OCI-LY3 (cell line): ENCODE measurements at regions not wholly inside any gene's neighbourhood (a gene's known extent, or its start where the extent isn't known, plus 50 kb on each side); places are given as distances from the start of the nearest gene placed in this dataset.

Experiments
- H2AFZ ChIP-seq: fragments of 200-600, 300-600 bp; shearing (Covaris generic); 2 replicates; pipeline ENCODE4 v1.6.0; 2014; ENCODE audit warnings: antibody characterized with exemption, low read depth, low read length
- H3K27ac ChIP-seq: fragments of 200-600, 300-600 bp; sonication (generic); 2 replicates; pipeline ENCODE4 v1.5.1; 2014; ENCODE audit warnings: mild to moderate bottlenecking, low read length, moderate library complexity, mixed read lengths
- H3K27me3 ChIP-seq: fragments of 200-600, 300-600 bp; sonication (generic); 2 replicates; pipeline ENCODE4 v1.6.1; 2014; ENCODE audit warnings: low read depth, low read length, mixed read lengths
- H3K36me3 ChIP-seq: fragments of 200-600, 300-600 bp; sonication (generic); replicated peaks from 2 replicates; pipeline ENCODE3; 2014; ENCODE audit warnings: low read depth, low read length, mixed read lengths
- H3K4me1 ChIP-seq: fragments of 300-600, 200-600 bp; sonication (generic); 2 replicates; pipeline ENCODE4 v1.6.1; 2014; ENCODE audit warnings: low read length, mixed read lengths
- H3K4me2 ChIP-seq: fragments of 200-600, 300-600 bp; sonication (generic); 2 replicates; pipeline ENCODE4 v1.6.1; 2014; ENCODE audit warnings: low read length, mixed read lengths
- H3K4me3 ChIP-seq: fragments of 300-600, 200-600 bp; sonication (generic); 2 replicates; pipeline ENCODE4 v1.5.1; 2014; ENCODE audit warnings: antibody characterized with exemption, mild to moderate bottlenecking, low read length, moderate library complexity
- H3K79me2 ChIP-seq: fragments of 300-600, 200-600 bp; shearing (Covaris generic); 2 replicates; pipeline ENCODE4 v1.6.1; 2014; ENCODE audit warnings: mild to moderate bottlenecking, low read length, mixed read lengths
- H3K9ac ChIP-seq: fragments of 300-600, 200-600 bp; shearing (Covaris generic); 2 replicates; pipeline ENCODE4 v1.6.0; 2014; ENCODE audit warnings: mild to moderate bottlenecking, low read length, moderate library complexity
- H3K9me3 ChIP-seq: fragments of 200-600, 300-600 bp; shearing (Covaris generic); 2 replicates; pipeline ENCODE4 v1.6.1; 2014; ENCODE audit warnings: low read length, mixed read lengths; ENCODE audit not compliant: insufficient read depth
- H4K20me1 ChIP-seq: fragments of 200-600, 300-600 bp; sonication (generic); 2 replicates; pipeline ENCODE4 v1.6.1; 2016; ENCODE audit warnings: low read length, mixed read lengths; ENCODE audit not compliant: insufficient read depth
- EZH2phosphoT487 ChIP-seq: fragments of 200-600 bp; shearing (Covaris generic); IDR thresholded peaks from 2 replicates; pipeline ENCODE4 v1.6.1; 2018; ENCODE audit warnings: antibody characterized with exemption, mixed run types, low read depth
- TF ChIP-seq, protein P1 (sequence below): fragments of 200-600, 300-600 bp; sonication (generic); IDR thresholded peaks from 2 replicates; pipeline ENCODE4 v1.5.1; 2014; ENCODE audit warnings: antibody characterized with exemption, low read length, low read depth

DNA sequence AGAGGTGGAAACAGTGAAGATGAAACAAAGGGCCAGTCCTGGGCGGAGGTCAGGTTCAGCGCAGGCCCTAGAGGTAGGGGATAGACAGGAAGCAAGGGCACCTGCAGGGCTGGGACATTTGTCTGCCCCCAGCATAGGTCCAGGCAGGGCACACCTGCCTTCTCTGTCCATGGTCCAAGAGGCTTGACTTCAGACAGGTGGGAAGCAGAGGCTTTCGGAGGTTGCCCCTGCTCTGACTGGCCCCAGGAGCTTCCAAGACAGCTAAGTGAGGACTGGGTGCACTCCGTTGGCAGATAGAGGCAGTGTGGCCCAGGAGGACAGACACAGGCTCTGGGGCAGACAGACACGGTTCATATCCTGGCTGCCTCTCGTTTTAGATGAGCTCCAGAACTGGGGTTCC, 71.6 kb upstream of the GRB10 start:
- H3K4me2 ChIP-seq, result no peak overlapping the region
- no peaks in the 10 kb centered on the region for H3K9me3 ChIP-seq
- H3K9ac ChIP-seq, result no peak overlapping the region
- no peak overlapping the region for H3K27ac ChIP-seq
- H4K20me1 ChIP-seq, result no peaks in the 10 kb centered on the region
- TF ChIP-seq, protein P1, sequence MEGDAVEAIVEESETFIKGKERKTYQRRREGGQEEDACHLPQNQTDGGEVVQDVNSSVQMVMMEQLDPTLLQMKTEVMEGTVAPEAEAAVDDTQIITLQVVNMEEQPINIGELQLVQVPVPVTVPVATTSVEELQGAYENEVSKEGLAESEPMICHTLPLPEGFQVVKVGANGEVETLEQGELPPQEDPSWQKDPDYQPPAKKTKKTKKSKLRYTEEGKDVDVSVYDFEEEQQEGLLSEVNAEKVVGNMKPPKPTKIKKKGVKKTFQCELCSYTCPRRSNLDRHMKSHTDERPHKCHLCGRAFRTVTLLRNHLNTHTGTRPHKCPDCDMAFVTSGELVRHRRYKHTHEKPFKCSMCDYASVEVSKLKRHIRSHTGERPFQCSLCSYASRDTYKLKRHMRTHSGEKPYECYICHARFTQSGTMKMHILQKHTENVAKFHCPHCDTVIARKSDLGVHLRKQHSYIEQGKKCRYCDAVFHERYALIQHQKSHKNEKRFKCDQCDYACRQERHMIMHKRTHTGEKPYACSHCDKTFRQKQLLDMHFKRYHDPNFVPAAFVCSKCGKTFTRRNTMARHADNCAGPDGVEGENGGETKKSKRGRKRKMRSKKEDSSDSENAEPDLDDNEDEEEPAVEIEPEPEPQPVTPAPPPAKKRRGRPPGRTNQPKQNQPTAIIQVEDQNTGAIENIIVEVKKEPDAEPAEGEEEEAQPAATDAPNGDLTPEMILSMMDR, result no peak
- TF ChIP-seq EZH2phosphoT487, result no peak
- no peaks in the 10 kb centered on the region for H3K4me1 ChIP-seq
- H2AFZ ChIP-seq, result no peak overlapping the region
- no peaks in the 10 kb centered on the region for H3K79me2 ChIP-seq
- no peak overlapping the region for H3K4me3 ChIP-seq
- no peaks in the 10 kb centered on the region for H3K36me3 ChIP-seq
- H3K27me3 ChIP-seq, result 0 out of 2 replicates have a peak, but pooled peaks cover 5% of the 10 kb centered on the region

DNA sequence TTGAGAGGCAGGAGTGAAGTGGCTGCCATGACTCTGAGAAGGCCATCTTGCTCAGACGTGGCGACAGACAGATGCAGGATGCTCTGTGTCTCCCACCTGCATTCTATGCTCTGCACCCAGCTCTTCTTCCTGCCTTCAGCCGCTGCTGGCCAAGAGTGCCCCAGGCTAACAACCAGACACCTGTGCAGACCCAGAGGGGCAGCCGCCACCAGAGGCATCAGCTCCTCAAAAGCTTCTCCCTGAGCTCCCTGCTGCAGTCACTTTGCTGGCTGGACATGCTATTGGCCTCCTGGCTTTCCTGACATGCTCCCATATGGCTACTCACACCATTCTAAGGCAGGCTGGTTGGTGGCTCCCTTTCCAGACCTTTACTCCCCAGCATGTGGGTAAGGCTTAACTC, 70.6 kb upstream of the GRB10 start:
- Histone ChIP-seq H3K4me2 (no peak overlapping the region), H3K79me2 (no peaks in the 10 kb centered on the region), H3K9ac (no peak overlapping the region), H2AFZ (no peak overlapping the region), H4K20me1 (no peaks in the 10 kb centered on the region), H3K4me1 (no peaks in the 10 kb centered on the region), H3K27ac (no peak overlapping the region), H3K36me3 (no peaks in the 10 kb centered on the region), H3K9me3 (no peaks in the 10 kb centered on the region), H3K4me3 (no peak overlapping the region), H3K27me3 (0 out of 2 replicates have a peak, but pooled peaks cover 5% of the 10 kb centered on the region)
- TF ChIP-seq, protein P1, result no peak
- no peak for TF ChIP-seq EZH2phosphoT487

DNA sequence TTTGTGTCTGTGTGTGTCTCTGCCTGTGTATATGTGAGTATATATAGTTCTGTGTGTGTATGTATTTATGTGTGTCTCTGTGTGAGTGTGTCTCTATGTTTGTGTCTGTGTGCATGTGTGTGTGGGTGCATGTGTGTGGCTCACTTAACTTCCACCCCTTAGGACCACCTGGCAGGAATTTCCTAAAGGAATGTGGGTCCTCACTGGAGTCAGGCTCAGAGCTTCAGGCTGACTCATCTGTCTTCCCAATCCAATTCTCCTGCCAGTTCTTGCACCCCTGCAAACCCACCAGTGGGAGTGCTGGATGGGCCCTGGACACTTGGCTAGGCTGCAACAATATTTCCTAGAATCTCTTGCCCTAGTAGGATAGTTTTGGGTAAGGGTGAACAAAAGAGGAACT, 70.2 kb upstream of the GRB10 start:
- H3K4me1 ChIP-seq, result no peaks in the 10 kb centered on the region
- H3K27ac ChIP-seq, result no peak overlapping the region
- TF ChIP-seq EZH2phosphoT487, result no peak
- TF ChIP-seq, protein P1, result no peak
- no peak overlapping the region for H3K4me2 ChIP-seq
- 0 out of 2 replicates have a peak, but pooled peaks cover 5% of the 10 kb centered on the region for H3K27me3 ChIP-seq
- no peaks in the 10 kb centered on the region for H3K9me3 ChIP-seq
- no peaks in the 10 kb centered on the region for H3K79me2 ChIP-seq
- H3K36me3 ChIP-seq, result no peaks in the 10 kb centered on the region
- H3K9ac ChIP-seq, result no peak overlapping the region
- H2AFZ ChIP-seq, result no peak overlapping the region
- H4K20me1 ChIP-seq, result no peaks in the 10 kb centered on the region
- no peak overlapping the region for H3K4me3 ChIP-seq

DNA sequence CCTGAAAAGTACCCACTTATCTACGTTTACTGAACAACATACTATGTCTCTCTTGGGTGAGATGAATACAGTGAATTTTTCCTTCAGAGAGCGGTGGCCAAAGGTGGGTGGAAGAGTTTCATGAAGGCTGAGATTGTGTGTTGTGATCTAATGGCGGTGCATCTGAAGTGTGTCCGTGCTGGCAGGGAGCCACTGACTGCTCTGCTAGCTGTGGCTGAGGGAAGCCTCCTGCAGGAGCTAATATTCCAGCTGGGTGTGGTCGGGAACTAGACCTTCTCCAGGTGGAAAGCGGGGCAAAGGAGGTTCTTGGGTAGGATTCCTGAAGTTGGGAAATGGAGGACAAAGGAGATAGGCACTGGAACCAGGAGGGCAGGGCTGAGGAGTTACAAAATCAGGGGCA, 69.2 kb upstream of the GRB10 start:
- no peaks in the 10 kb centered on the region for H3K36me3 ChIP-seq
- H2AFZ ChIP-seq, result no peak overlapping the region
- H3K4me3 ChIP-seq, result no peak overlapping the region
- H3K27ac ChIP-seq, result no peak overlapping the region
- TF ChIP-seq, protein P1, result no peak
- H3K27me3 ChIP-seq, result 0 out of 2 replicates have a peak, but pooled peaks cover 5% of the 10 kb centered on the region
- H3K79me2 ChIP-seq, result no peaks in the 10 kb centered on the region
- no peaks in the 10 kb centered on the region for H3K9me3 ChIP-seq
- no peaks in the 10 kb centered on the region for H4K20me1 ChIP-seq
- no peak overlapping the region for H3K9ac ChIP-seq
- H3K4me2 ChIP-seq, result no peak overlapping the region
- H3K4me1 ChIP-seq, result no peaks in the 10 kb centered on the region
